ENCODE measurements at regions not wholly inside any gene's neighbourhood (a gene's known extent, or its start where the extent isn't known, plus 50 kb on each side); places are given as distances from the start of the nearest gene placed in this dataset.

DNA sequence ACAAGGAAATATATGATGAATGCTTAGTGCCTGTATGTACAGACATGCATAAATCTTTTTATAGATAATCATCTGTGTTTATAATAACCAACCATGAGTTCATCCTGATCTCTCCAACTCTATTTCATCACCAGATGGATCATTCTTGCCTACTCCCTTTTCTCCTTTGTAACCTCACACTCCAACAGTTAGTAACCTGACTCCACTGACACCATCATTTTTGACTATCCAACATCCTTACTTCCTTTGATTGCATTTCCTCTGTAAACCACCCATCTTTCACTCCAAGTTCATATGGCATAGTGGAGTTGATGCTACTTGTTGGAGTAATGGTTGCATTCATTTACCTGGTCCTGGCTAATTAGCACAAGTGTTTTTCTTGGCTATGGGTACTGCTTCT lies 170.6 kb downstream of the ZNF330 start:
- Histone ChIP-seq H3K27me3 (replicated peaks; ENCODE audit: insufficient read depth, low read depth, low read length, poor library complexity) (no peaks in the 10 kb centered on the region), H3K27ac (ENCODE audit: low read depth, low read length, poor library complexity, severe bottlenecking) (no peak overlapping the region), H3K9me3 (ENCODE audit: low read depth, low read length, poor library complexity, severe bottlenecking) (no peaks in the 10 kb centered on the region), H3K36me3 (ENCODE audit: insufficient read depth, low read length, poor library complexity, severe bottlenecking) (no peaks in the 10 kb centered on the region), H3K4me3 (ENCODE audit: low read depth, low read length, poor library complexity, severe bottlenecking) (no peak overlapping the region), H3K4me1 (ENCODE audit: insufficient read depth, low read length, poor library complexity, severe bottlenecking) (no peaks in the 10 kb centered on the region)
- intact Hi-C loops (cut with micrococcal nuclease; ENCODE audit: unreplicated experiment) = no loop called here
- no peak for DNase-seq (ENCODE audit: low spot score)
- no TSS peak for BruUV-seq (replicated peaks)
- TF ChIP-seq EZH2 (IDR thresholded peaks at IDR 0.05; ENCODE audit: borderline replicate concordance, low read depth, low read length, poor library complexity, severe bottlenecking) (no peak), CTCF (conservative IDR thresholded peaks at IDR 0.05; ENCODE audit: low read depth, low read length) (no peak)
- ChIA-PET POLR2A (ENCODE audit: low non-redundant PET) (no interaction called here), CTCF (no interaction called here)

GRCh38 chr4:141391771-141392170 lies 171.1 kb downstream of the ZNF330 start:
- no TSS peak for BruUV-seq (replicated peaks)
- Histone ChIP-seq H3K4me3 (ENCODE audit: low read depth, low read length, poor library complexity, severe bottlenecking) (no peak overlapping the region), H3K4me1 (ENCODE audit: insufficient read depth, low read length, poor library complexity, severe bottlenecking) (no peaks in the 10 kb centered on the region), H3K27me3 (replicated peaks; ENCODE audit: insufficient read depth, low read depth, low read length, poor library complexity) (no peaks in the 10 kb centered on the region), H3K9me3 (ENCODE audit: low read depth, low read length, poor library complexity, severe bottlenecking) (no peaks in the 10 kb centered on the region), H3K27ac (ENCODE audit: low read depth, low read length, poor library complexity, severe bottlenecking) (no peak overlapping the region), H3K36me3 (ENCODE audit: insufficient read depth, low read length, poor library complexity, severe bottlenecking) (no peaks in the 10 kb centered on the region)
- ChIA-PET POLR2A (ENCODE audit: low non-redundant PET) (no interaction called here), CTCF (no interaction called here)
- no peak for DNase-seq (ENCODE audit: low spot score)
- intact Hi-C loops (cut with micrococcal nuclease; ENCODE audit: unreplicated experiment) = no loop called here
- no peak for TF ChIP-seq EZH2 (IDR thresholded peaks at IDR 0.05; ENCODE audit: borderline replicate concordance, low read depth, low read length, poor library complexity, severe bottlenecking)
- no peak for TF ChIP-seq CTCF (conservative IDR thresholded peaks at IDR 0.05; ENCODE audit: low read depth, low read length)

- CTCF ChIA-PET = no interaction called here
- Histone ChIP-seq H3K4me3 (ENCODE audit: low read depth, low read length, poor library complexity, severe bottlenecking) (no peak overlapping the region), H3K9me3 (ENCODE audit: low read depth, low read length, poor library complexity, severe bottlenecking) (no peaks in the 10 kb centered on the region), H3K4me1 (ENCODE audit: insufficient read depth, low read length, poor library complexity, severe bottlenecking) (no peaks in the 10 kb centered on the region), H3K36me3 (ENCODE audit: insufficient read depth, low read length, poor library complexity, severe bottlenecking) (no peaks in the 10 kb centered on the region), H3K27me3 (replicated peaks; ENCODE audit: insufficient read depth, low read depth, low read length, poor library complexity) (no peaks in the 10 kb centered on the region), H3K27ac (ENCODE audit: low read depth, low read length, poor library complexity, severe bottlenecking) (no peak overlapping the region)
- BruUV-seq (replicated peaks) = no TSS peak
- POLR2A ChIA-PET (ENCODE audit: low non-redundant PET) = no interaction called here
- intact Hi-C loops (cut with micrococcal nuclease; ENCODE audit: unreplicated experiment) = no loop called here
- TF ChIP-seq EZH2 (IDR thresholded peaks at IDR 0.05; ENCODE audit: borderline replicate concordance, low read depth, low read length, poor library complexity, severe bottlenecking) = no peak
- TF ChIP-seq CTCF (conservative IDR thresholded peaks at IDR 0.05; ENCODE audit: low read depth, low read length) = no peak
- no peak for DNase-seq (ENCODE audit: low spot score)
Observed at GRCh38 chr4:141395246-141395830, 174.6 kb downstream of the ZNF330 start.

Data from A673 (cell line).